K562 (cell line): ENCODE measurements at regions not wholly inside any gene's neighbourhood (a gene's known extent, or its start where the extent isn't known, plus 50 kb on each side); places are given as distances from the start of the nearest gene placed in this dataset.

ENCODE experiments used
- ZNF140 ChIP-seq: fragments of 250-450 bp; sonication (Bioruptor Pico); IDR thresholded peaks from 2 replicates; pipeline ENCODE4 v1.8.0; 2021; ENCODE audit warnings: moderate library complexity, mild to moderate bottlenecking, inconsistent platforms
- TF ChIP-seq, protein P1 (sequence below), 2 experiments: fragments of 450-650 bp; formaldehyde crosslinking in 1 of 2; IDR thresholded peaks; 2 replicates each; pipeline versions ENCODE4 v1.4.0 to v1.6.1; 2014 to 2020; ENCODE audit warnings: mild to moderate bottlenecking in 2 of 2, borderline replicate concordance in 1 of 2, low read depth in 1 of 2
- TF ChIP-seq, protein P2 (sequence below), 3 experiments: IDR thresholded peaks in 2 of 3; conservative IDR thresholded peaks in 1 of 3; 2 replicates each; pipeline ENCODE4 v1.5.1; 2011 to 2012; ENCODE audit warnings: low read length in 3 of 3, mild to moderate bottlenecking in 3 of 3, control low read depth in 2 of 3, improper control_type of control experiment in 1 of 3, inconsistent platforms in 1 of 3, low read depth in 1 of 3, mixed read lengths in 1 of 3, moderate library complexity in 1 of 3; ENCODE audit not compliant: insufficient read depth in 2 of 3
- TF ChIP-seq, protein P3 (sequence below): fragments of 450-650 bp; conservative IDR thresholded peaks from 2 replicates; pipeline ENCODE4 v1.6.1; 2016; ENCODE audit warnings: missing genetic modification characterization, low read depth, mild to moderate bottlenecking, missing compliant biosample characterization, moderate library complexity

DNA sequence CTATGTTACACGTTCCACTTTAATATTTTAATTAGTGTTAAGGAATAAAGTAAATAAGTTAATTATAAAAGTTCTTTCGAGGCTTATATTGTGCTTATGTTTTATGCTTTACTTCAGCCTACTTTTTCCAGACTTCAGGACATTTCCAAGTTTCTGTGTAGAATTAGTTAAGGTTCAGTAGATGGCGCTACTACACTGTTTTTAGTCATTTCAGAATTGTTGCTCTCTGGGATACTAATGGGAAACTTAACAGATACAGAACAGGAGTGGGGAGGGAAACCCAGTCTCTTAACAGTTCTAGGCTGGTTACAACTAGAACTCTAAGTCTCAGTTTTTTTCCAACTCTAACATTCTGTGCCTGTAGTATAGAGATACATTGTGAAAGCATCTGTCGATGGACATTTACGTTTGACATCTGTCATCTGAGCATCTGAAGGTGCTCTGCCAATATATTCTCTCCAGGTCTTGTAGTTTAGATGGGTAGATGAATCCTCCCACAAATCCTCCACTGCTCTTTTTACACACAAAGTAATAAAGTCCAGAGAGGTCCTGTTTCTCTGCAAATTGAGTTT lies 56.8 kb upstream of the FAM171A1 start (continued):
- TF ChIP-seq, protein P1, sequence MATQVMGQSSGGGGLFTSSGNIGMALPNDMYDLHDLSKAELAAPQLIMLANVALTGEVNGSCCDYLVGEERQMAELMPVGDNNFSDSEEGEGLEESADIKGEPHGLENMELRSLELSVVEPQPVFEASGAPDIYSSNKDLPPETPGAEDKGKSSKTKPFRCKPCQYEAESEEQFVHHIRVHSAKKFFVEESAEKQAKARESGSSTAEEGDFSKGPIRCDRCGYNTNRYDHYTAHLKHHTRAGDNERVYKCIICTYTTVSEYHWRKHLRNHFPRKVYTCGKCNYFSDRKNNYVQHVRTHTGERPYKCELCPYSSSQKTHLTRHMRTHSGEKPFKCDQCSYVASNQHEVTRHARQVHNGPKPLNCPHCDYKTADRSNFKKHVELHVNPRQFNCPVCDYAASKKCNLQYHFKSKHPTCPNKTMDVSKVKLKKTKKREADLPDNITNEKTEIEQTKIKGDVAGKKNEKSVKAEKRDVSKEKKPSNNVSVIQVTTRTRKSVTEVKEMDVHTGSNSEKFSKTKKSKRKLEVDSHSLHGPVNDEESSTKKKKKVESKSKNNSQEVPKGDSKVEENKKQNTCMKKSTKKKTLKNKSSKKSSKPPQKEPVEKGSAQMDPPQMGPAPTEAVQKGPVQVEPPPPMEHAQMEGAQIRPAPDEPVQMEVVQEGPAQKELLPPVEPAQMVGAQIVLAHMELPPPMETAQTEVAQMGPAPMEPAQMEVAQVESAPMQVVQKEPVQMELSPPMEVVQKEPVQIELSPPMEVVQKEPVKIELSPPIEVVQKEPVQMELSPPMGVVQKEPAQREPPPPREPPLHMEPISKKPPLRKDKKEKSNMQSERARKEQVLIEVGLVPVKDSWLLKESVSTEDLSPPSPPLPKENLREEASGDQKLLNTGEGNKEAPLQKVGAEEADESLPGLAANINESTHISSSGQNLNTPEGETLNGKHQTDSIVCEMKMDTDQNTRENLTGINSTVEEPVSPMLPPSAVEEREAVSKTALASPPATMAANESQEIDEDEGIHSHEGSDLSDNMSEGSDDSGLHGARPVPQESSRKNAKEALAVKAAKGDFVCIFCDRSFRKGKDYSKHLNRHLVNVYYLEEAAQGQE (IDR thresholded peaks at IDR 0.05; ENCODE audit: borderline replicate concordance): peak; percentile 64; the same call in 1 of the 2 replicates
- TF ChIP-seq, protein P1 (CRISPR knock-in tag; IDR thresholded peaks at IDR 0.05; ENCODE audit: low read depth): no peak
- no peak for TF ChIP-seq ZNF140 (CRISPR knock-in tag)
- TF ChIP-seq, protein P2, sequence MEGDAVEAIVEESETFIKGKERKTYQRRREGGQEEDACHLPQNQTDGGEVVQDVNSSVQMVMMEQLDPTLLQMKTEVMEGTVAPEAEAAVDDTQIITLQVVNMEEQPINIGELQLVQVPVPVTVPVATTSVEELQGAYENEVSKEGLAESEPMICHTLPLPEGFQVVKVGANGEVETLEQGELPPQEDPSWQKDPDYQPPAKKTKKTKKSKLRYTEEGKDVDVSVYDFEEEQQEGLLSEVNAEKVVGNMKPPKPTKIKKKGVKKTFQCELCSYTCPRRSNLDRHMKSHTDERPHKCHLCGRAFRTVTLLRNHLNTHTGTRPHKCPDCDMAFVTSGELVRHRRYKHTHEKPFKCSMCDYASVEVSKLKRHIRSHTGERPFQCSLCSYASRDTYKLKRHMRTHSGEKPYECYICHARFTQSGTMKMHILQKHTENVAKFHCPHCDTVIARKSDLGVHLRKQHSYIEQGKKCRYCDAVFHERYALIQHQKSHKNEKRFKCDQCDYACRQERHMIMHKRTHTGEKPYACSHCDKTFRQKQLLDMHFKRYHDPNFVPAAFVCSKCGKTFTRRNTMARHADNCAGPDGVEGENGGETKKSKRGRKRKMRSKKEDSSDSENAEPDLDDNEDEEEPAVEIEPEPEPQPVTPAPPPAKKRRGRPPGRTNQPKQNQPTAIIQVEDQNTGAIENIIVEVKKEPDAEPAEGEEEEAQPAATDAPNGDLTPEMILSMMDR (IDR thresholded peaks at IDR 0.05 in 2 of 3, conservative IDR thresholded peaks at IDR 0.05 in 1 of 3; ENCODE audit: insufficient read depth in 2 of 3, low read depth in 1 of 3, low read length in 3 of 3): peak; percentile 57 to 84 (median 57); a peak in 4 of 6 replicates
- TF ChIP-seq, protein P3, sequence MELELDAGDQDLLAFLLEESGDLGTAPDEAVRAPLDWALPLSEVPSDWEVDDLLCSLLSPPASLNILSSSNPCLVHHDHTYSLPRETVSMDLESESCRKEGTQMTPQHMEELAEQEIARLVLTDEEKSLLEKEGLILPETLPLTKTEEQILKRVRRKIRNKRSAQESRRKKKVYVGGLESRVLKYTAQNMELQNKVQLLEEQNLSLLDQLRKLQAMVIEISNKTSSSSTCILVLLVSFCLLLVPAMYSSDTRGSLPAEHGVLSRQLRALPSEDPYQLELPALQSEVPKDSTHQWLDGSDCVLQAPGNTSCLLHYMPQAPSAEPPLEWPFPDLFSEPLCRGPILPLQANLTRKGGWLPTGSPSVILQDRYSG: no peak
